ENCODE measurements at regions not wholly inside any gene's neighbourhood (a gene's known extent, or its start where the extent isn't known, plus 50 kb on each side); places are given as distances from the start of the nearest gene placed in this dataset.

- Histone ChIP-seq H3K27me3 (no peaks in the 10 kb centered on the region), H3K27ac (no peak overlapping the region), H3K9me3 (no peaks in the 10 kb centered on the region), H3K4me3 (no peak overlapping the region), H3K4me1 (ENCODE audit: insufficient read depth) (no peaks in the 10 kb centered on the region), H3K36me3 (no peaks in the 10 kb centered on the region)
- intact Hi-C loops (cut with DNase I), result no loop called here
- no peak for DNase-seq
- no peak for TF ChIP-seq CTCF (IDR thresholded peaks at IDR 0.05)
- TF ChIP-seq POLR2A (IDR thresholded peaks at IDR 0.05), result no peak
- no peak for TF ChIP-seq EP300 (IDR thresholded peaks at IDR 0.05)
Measured at GRCh38 chr10:55653531-55653930, 707.5 kb downstream of the ZWINT start.

DNA sequence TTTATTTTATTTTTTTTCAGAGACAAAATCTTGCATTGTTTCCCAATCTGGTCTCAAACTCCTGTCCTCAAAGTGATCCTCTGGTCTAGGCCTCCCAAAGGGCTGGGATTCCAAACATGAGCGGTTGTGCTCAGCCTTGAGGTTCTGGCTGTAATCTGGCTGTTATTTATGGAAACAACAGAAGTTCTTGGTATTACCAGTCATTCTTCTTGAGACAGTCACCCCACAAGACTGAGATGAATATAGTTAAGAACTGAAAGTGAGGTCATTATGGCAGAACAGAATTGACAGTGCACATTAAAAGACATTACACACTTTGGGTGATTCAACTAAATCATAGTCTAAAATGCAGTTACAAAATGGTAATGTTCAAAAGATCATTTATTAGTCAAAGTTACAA lies 719.5 kb downstream of the ZWINT start:
- H3K27ac ChIP-seq, result no peak overlapping the region
- no peak for TF ChIP-seq CTCF (IDR thresholded peaks at IDR 0.05)
- no peak for TF ChIP-seq POLR2A (IDR thresholded peaks at IDR 0.05)
- no peak for TF ChIP-seq EP300 (IDR thresholded peaks at IDR 0.05)
- no peak for DNase-seq
- no peaks in the 10 kb centered on the region for H3K9me3 ChIP-seq
- no peaks in the 10 kb centered on the region for H3K4me1 ChIP-seq (ENCODE audit: insufficient read depth)
- H3K36me3 ChIP-seq, result no peaks in the 10 kb centered on the region
- intact Hi-C loops (cut with DNase I), result no loop called here
- no peak overlapping the region for H3K4me3 ChIP-seq
- WGBS, 3 donors, result 34 to 94% (median 82%) methylated on average over 1 of the region's 1 CpG
- no peaks in the 10 kb centered on the region for H3K27me3 ChIP-seq

- Histone ChIP-seq H3K36me3 (no peaks in the 10 kb centered on the region), H3K4me1 (ENCODE audit: insufficient read depth) (peaks cover 3% of the 10 kb centered on the region), H3K27ac (no peak overlapping the region), H3K27me3 (no peaks in the 10 kb centered on the region), H3K4me3 (peak overlapping the region; percentile 22), H3K9me3 (no peaks in the 10 kb centered on the region)
- DNase-seq, result peak in 1 of 5 donors; percentile 34
- intact Hi-C loops (cut with DNase I), result no loop called here
- TF ChIP-seq CTCF (IDR thresholded peaks at IDR 0.05) (no peak), POLR2A (IDR thresholded peaks at IDR 0.05) (no peak), EP300 (IDR thresholded peaks at IDR 0.05) (no peak)
- WGBS, 3 donors, result 1% methylated on average over 40 to 49 of the region's 49 CpGs
Measured at GRCh38 chr10:55631071-55631654, 729.9 kb downstream of the ZWINT start.

DNA sequence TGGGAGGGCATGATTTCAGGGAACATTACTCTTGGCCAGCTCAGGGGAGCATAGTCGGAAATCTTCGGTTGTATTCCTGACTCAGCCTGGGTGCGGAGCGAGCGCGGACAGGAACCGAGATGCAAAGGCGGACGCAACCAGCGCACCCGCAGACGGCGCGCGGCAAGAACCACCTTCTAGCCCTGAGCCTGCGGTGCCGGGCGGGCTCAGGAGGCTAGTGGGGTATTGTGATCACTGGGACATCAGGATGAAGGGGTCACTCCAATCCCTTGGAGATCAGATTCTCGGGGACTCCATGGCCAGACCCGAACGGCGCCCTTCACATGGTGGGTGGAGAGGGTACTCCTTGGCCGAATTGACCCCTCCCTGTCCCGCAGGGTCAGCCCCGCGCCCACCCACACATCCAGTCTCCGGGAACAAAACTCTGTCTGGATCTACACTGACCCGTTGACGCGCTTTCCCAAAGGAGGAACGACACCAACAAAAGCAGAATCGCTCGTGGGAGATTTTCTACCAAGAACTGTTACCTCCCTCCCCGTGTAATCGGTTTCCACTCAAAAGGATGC lies 730.5 kb downstream of the ZWINT start:
- DNase-seq, result no peak
- H3K27ac ChIP-seq, result no peak overlapping the region
- no peaks in the 10 kb centered on the region for H3K27me3 ChIP-seq
- peak overlapping the region; percentile 22 for H3K4me3 ChIP-seq
- WGBS, 3 donors, result 1 to 2% (median 1%) methylated on average over 35 of the region's 35 CpGs
- H3K9me3 ChIP-seq, result no peaks in the 10 kb centered on the region
- TF ChIP-seq CTCF (IDR thresholded peaks at IDR 0.05), result no peak
- intact Hi-C loops (cut with DNase I), result no loop called here
- H3K4me1 ChIP-seq (ENCODE audit: insufficient read depth), result peaks cover 3% of the 10 kb centered on the region
- no peaks in the 10 kb centered on the region for H3K36me3 ChIP-seq

All from ovary (tissue), 7 donors.